BLaER1 treated with 17β-estradiol and CSF1 and Interleukin-3, amounts not matched to agents 10 nM and 100 nM (cell line): ENCODE measurements at regions not wholly inside any gene's neighbourhood (a gene's known extent, or its start where the extent isn't known, plus 50 kb on each side); places are given as distances from the start of the nearest gene placed in this dataset.
A peak's percentile ranks its signal among the peaks of the same experiment; 100 is the strongest.

Experiments used
- H3K27ac ChIP-seq, 11 experiments: shearing (Covaris generic); formaldehyde crosslinking; 2 replicates each; pipeline ENCODE4 v1.8.1; 2022
- H3K27me3 ChIP-seq, 11 experiments: shearing (Covaris generic); formaldehyde crosslinking; 2 replicates each; pipeline ENCODE4 v1.8.1; 2022
- H3K36me3 ChIP-seq, 11 experiments: shearing (Covaris generic); formaldehyde crosslinking; 2 replicates each; pipeline ENCODE4 v1.8.1; 2022
- H3K4me1 ChIP-seq, 10 experiments: shearing (Covaris generic); formaldehyde crosslinking; 2 replicates each; pipeline ENCODE4 v1.8.1; 2022
- H3K4me2 ChIP-seq, 11 experiments: shearing (Covaris generic); formaldehyde crosslinking; 2 replicates each; pipeline ENCODE4 v1.8.1; 2022
- H3K4me3 ChIP-seq, 10 experiments: shearing (Covaris generic); formaldehyde crosslinking; 2 replicates each; pipeline ENCODE4 v1.8.1; 2022
- H3K9ac ChIP-seq, 11 experiments: shearing (Covaris generic); formaldehyde crosslinking; 2 replicates each; pipeline ENCODE4 v1.8.1; 2022
- H3K9me3 ChIP-seq, 11 experiments: shearing (Covaris generic); formaldehyde crosslinking; replicated peaks in 1 of 11; 2 replicates each; pipeline ENCODE4 v1.8.1; 2022
- H4K20me1 ChIP-seq, 11 experiments: shearing (Covaris generic); formaldehyde crosslinking; 2 replicates each; pipeline ENCODE4 v1.8.1; 2022
- Cebpa-rat ChIP-seq, 11 experiments: shearing (Covaris generic); IDR thresholded peaks; 2 replicates each; pipeline ENCODE4 v1.8.1; 2022

DNA sequence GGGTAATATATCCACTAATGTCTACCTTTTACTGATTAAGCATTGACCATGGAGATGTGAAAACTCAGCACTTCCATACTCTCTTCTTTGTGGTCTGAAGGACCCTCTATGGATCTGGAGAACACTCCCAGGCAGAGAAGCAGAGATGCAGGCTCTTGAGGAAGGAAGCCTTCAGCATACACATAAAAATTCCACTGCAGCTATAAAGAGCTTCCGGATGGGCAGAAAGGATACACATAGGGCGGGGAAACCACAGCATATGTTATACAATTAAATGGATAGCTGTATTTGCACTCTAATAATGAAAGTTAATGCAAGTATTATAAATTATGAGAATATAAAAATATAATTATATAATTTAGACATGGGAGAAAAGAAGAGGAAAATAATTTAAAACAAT lies 1258.2 kb upstream of the ALCAM start:
- Histone ChIP-seq H4K20me1 (no peaks in the 10 kb centered on the region), H3K9me3 (no peaks in the 10 kb centered on the region), H3K4me1 (no peaks in the 10 kb centered on the region), H3K4me3 (no peak overlapping the region), H3K36me3 (no peaks in the 10 kb centered on the region), H3K27me3 (no peaks in the 10 kb centered on the region), H3K27ac (no peak overlapping the region), H3K9ac (no peak overlapping the region), H3K4me2 (no peak overlapping the region)
- TF ChIP-seq Cebpa-rat (IDR thresholded peaks at IDR 0.05): no peak

DNA sequence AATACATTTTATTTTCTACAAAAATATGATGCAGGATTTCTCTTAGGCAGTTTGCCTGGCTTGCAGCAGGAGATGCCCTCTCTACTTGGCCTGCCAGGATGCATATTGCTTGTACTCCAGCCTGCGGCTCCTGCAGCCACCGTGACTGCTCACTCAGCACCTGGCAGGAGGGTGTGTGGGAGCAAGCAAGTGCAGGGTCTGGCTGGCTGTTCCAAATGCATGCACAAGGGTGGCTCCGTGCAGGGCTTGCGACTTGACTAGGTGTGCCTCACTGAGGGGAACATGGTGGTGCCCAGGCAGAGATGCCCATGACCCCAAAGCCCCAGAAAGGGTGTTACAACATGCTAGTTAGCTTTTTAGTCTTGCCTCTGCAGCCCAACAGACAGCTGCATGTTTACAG lies 1240.2 kb upstream of the ALCAM start:
- Histone ChIP-seq H3K36me3 (no peaks in the 10 kb centered on the region), H3K27me3 (no peaks in the 10 kb centered on the region), H3K4me3 (no peak overlapping the region), H3K27ac (no peak overlapping the region), H3K4me2 (no peak overlapping the region), H3K9me3 (peaks cover 0 to 9% (median 7%) of the 10 kb centered on the region in 11 experiments; a peak in 4 of 22 replicates), H4K20me1 (no peaks in the 10 kb centered on the region), H3K9ac (no peak overlapping the region), H3K4me1 (no peaks in the 10 kb centered on the region)
- TF ChIP-seq Cebpa-rat (IDR thresholded peaks at IDR 0.05): no peak

DNA sequence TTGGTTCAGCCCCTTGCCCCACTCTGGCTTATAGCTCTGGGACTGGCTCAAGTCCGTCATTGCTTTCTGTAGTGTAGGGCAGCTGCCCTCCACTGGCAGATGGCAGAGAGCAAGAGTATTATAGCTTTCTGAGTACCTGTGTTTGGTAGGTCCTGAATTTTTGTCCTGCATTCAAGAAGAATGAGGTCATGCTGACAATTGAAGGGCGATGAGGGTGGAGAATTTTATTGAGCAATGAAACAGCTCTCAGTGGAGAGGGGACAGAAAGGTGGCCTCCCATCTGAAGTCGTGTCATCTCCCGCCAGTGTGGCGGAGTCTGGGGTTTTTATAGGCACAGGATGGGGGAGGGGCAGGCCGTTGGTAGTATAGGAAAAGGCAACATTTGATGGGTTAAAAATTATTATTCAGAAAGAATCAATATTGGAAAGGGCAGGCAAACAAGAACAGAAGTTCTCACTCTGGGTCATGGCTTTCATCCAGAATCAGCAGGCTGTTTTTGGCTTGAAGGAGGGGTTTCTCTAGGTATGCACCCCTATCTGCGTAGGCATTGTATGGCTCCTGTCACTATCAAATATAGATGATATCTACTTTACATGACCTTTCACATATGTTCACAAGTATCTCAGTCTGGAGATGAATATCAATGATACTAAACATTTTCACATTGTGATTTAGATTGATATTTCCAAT lies 1239.7 kb upstream of the ALCAM start:
- Histone ChIP-seq H3K9me3 (peaks cover 0 to 9% (median 7%) of the 10 kb centered on the region in 11 experiments; a peak in 4 of 22 replicates), H3K27me3 (no peaks in the 10 kb centered on the region), H3K4me1 (no peaks in the 10 kb centered on the region), H3K4me2 (no peak overlapping the region), H3K4me3 (no peak overlapping the region), H3K36me3 (no peaks in the 10 kb centered on the region), H3K27ac (no peak overlapping the region), H3K9ac (no peak overlapping the region), H4K20me1 (no peaks in the 10 kb centered on the region)
- TF ChIP-seq Cebpa-rat (IDR thresholded peaks at IDR 0.05): no peak

DNA sequence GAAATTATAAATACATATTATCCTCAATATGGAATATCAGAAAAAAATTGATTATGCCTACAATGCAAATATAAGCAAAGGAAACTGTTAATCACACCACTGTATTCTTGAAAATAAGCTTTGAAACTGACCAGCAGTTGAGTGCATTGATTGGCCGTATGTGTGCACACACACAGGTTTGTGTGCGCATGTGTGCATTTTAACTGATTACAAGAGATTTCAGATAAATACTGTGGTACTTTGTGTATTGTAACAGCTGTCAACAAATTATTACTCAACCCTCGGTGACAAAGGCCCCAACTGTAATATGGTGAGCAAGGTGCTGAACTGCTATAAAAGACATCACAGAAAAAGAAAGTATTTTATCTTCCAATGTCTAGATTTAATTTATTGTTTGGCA lies 1238.9 kb upstream of the ALCAM start:
- H3K4me2 ChIP-seq: no peak overlapping the region
- H3K4me1 ChIP-seq: peaks cover 0 to 6% (median 0%) of the 10 kb centered on the region in 10 experiments; a peak in 2 of 20 replicates
- H4K20me1 ChIP-seq: no peaks in the 10 kb centered on the region
- TF ChIP-seq Cebpa-rat (IDR thresholded peaks at IDR 0.05): no peak
- H3K27me3 ChIP-seq: no peaks in the 10 kb centered on the region
- H3K4me3 ChIP-seq: no peak overlapping the region
- H3K9ac ChIP-seq: no peak overlapping the region
- peaks cover 0 to 9% (median 7%) of the 10 kb centered on the region in 11 experiments; a peak in 4 of 22 replicates for H3K9me3 ChIP-seq
- H3K27ac ChIP-seq: no peak overlapping the region
- no peaks in the 10 kb centered on the region for H3K36me3 ChIP-seq

- no peaks in the 10 kb centered on the region for H3K27me3 ChIP-seq
- H3K9ac ChIP-seq: no peak overlapping the region
- no peaks in the 10 kb centered on the region for H3K36me3 ChIP-seq
- no peak for TF ChIP-seq Cebpa-rat (IDR thresholded peaks at IDR 0.05)
- no peak overlapping the region for H3K4me3 ChIP-seq
- no peaks in the 10 kb centered on the region for H3K9me3 ChIP-seq
- no peaks in the 10 kb centered on the region for H4K20me1 ChIP-seq
- H3K4me2 ChIP-seq: peak overlapping the region in 2 of 11 experiments; percentile 4 to 50; a peak in 3 of 22 replicates
- no peak overlapping the region for H3K27ac ChIP-seq
- peaks cover 0 to 9% (median 0%) of the 10 kb centered on the region in 10 experiments; a peak in 2 of 20 replicates for H3K4me1 ChIP-seq
Measured at GRCh38 chr3:104132566-104133403, 1233.9 kb upstream of the ALCAM start.

GRCh38 chr3:104133630-104134029 lies 1233.1 kb upstream of the ALCAM start:
- no peak overlapping the region for H3K4me3 ChIP-seq
- H3K9me3 ChIP-seq: no peaks in the 10 kb centered on the region
- no peaks in the 10 kb centered on the region for H3K27me3 ChIP-seq
- H3K4me2 ChIP-seq: no peak overlapping the region
- H3K9ac ChIP-seq: no peak overlapping the region
- H3K36me3 ChIP-seq: no peaks in the 10 kb centered on the region
- peaks cover 0 to 9% (median 0%) of the 10 kb centered on the region in 10 experiments; a peak in 2 of 20 replicates for H3K4me1 ChIP-seq
- no peak overlapping the region for H3K27ac ChIP-seq
- H4K20me1 ChIP-seq: no peaks in the 10 kb centered on the region
- no peak for TF ChIP-seq Cebpa-rat (IDR thresholded peaks at IDR 0.05)

DNA sequence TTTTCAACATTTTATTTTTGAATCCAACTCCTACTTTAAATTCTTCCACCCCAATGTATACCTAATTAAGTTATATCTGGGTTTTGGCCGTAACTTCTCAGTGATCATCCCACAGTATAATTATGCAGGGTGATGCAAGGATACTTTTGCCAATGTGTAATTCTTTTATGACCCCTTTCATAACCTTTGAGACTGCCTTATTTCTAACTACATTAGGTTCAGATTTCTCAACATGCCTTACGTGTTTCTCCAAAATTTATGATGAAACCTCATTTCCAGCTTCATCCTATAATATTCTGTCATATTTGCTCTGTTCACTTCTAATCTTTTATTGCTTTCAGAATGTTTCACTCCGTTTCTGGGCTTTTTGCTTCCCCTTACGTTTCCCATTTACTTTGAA lies 1229.6 kb upstream of the ALCAM start:
- Histone ChIP-seq H3K36me3 (no peaks in the 10 kb centered on the region), H3K4me1 (peaks cover 0 to 9% (median 0%) of the 10 kb centered on the region in 10 experiments; a peak in 2 of 20 replicates), H3K9ac (no peak overlapping the region), H3K27ac (no peak overlapping the region), H4K20me1 (no peaks in the 10 kb centered on the region), H3K4me2 (no peak overlapping the region), H3K9me3 (no peaks in the 10 kb centered on the region), H3K27me3 (no peaks in the 10 kb centered on the region), H3K4me3 (no peak overlapping the region)
- no peak for TF ChIP-seq Cebpa-rat (IDR thresholded peaks at IDR 0.05)

- no peak for TF ChIP-seq Cebpa-rat (IDR thresholded peaks at IDR 0.05)
- Histone ChIP-seq H3K36me3 (no peaks in the 10 kb centered on the region), H3K9me3 (no peaks in the 10 kb centered on the region), H3K4me2 (no peak overlapping the region), H3K9ac (no peak overlapping the region), H3K4me1 (no peaks in the 10 kb centered on the region), H4K20me1 (no peaks in the 10 kb centered on the region), H3K27me3 (no peaks in the 10 kb centered on the region), H3K27ac (no peak overlapping the region), H3K4me3 (no peak overlapping the region)
Measured at GRCh38 chr3:104145164-104145563, 1221.5 kb upstream of the ALCAM start.

DNA sequence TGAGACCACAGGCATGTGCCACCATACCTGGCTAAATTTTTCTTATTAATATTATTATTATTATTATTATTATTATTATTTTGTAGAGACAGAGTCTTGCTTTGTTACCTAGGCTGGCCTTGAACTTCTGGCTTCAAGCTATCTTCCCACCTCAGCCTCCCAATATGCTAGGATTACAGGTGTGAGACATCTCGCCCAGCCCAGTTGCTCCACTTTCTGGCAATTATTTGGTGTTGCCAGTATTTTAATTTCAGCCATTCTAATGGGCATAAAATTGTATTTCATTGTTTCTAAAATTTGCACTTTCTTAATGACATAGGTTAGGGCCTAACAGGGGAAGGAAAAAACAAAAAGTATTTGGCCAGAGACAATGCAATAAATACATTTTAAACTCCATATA lies 1217.6 kb upstream of the ALCAM start:
- Histone ChIP-seq H3K36me3 (no peaks in the 10 kb centered on the region), H3K9ac (no peak overlapping the region), H3K4me2 (no peak overlapping the region), H3K4me1 (no peaks in the 10 kb centered on the region), H4K20me1 (no peaks in the 10 kb centered on the region), H3K4me3 (no peak overlapping the region), H3K27me3 (no peaks in the 10 kb centered on the region), H3K27ac (no peak overlapping the region), H3K9me3 (no peaks in the 10 kb centered on the region)
- no peak for TF ChIP-seq Cebpa-rat (IDR thresholded peaks at IDR 0.05)
